Daoy (cell line): ENCODE measurements at regions not wholly inside any gene's neighbourhood (a gene's known extent, or its start where the extent isn't known, plus 50 kb on each side); places are given as distances from the start of the nearest gene placed in this dataset.
"Not testable (repeated sequence)": the region's sequence is repeated elsewhere in the genome, so short reads cannot be mapped to it uniquely, and the experiment has no call there.

Experiments
- DNase-seq: peaks from one replicate; pipeline ENCODE4 v3.0.0-alpha.2; 2015; ENCODE audit warnings: low read depth

- DNase-seq: no peak
Measured at GRCh38 chr4:14361084-14361483, 641.2 kb upstream of the CPEB2 start.

GRCh38 chr4:14362385-14362784, 639.9 kb upstream of the CPEB2 start:
- DNase-seq: no peak

GRCh38 chr4:14364953-14365536, 637.2 kb upstream of the CPEB2 start:
- no peak for DNase-seq

GRCh38 chr4:14368391-14368790, 633.9 kb upstream of the CPEB2 start:
- DNase-seq: no peak

- no peak for DNase-seq
Measured at GRCh38 chr4:14371131-14371530, 631.1 kb upstream of the CPEB2 start.

- no peak for DNase-seq
Measured at GRCh38 chr4:14375816-14376215, 626.5 kb upstream of the CPEB2 start.

GRCh38 chr4:14379183-14379582, 623.1 kb upstream of the CPEB2 start:
- no peak for DNase-seq

- DNase-seq: no peak
Measured at GRCh38 chr4:14383652-14384051, 618.6 kb upstream of the CPEB2 start.

- DNase-seq: no peak
Measured at GRCh38 chr4:14384824-14385223, 617.5 kb upstream of the CPEB2 start.

- no peak for DNase-seq
Measured at GRCh38 chr4:14386196-14386595, 616.1 kb upstream of the CPEB2 start.

GRCh38 chr4:14387647-14388046, 614.6 kb upstream of the CPEB2 start:
- DNase-seq: no peak

- DNase-seq: no peak
Measured at GRCh38 chr4:14392378-14392777, 609.9 kb upstream of the CPEB2 start.

GRCh38 chr4:14396183-14396582, 606.1 kb upstream of the CPEB2 start:
- DNase-seq: no peak

- no peak for DNase-seq
Measured at GRCh38 chr4:14399848-14400247, 602.4 kb upstream of the CPEB2 start.

GRCh38 chr4:14400307-14400706, 602.0 kb upstream of the CPEB2 start:
- DNase-seq: no peak

- DNase-seq: no peak
Measured at GRCh38 chr4:14403132-14403531, 599.1 kb upstream of the CPEB2 start.

GRCh38 chr4:14404730-14405129, 597.6 kb upstream of the CPEB2 start:
- DNase-seq: no peak

GRCh38 chr4:14410516-14410915, 591.8 kb upstream of the CPEB2 start:
- no peak for DNase-seq

- DNase-seq: no peak
Measured at GRCh38 chr4:14415146-14415545, 587.1 kb upstream of the CPEB2 start.

- no peak for DNase-seq
Measured at GRCh38 chr4:14419516-14419915, 582.8 kb upstream of the CPEB2 start.

- not testable (repeated sequence) for DNase-seq
Measured at GRCh38 chr4:14426297-14426696, 576.0 kb upstream of the CPEB2 start.

- DNase-seq: no peak
Measured at GRCh38 chr4:14428125-14428524, 574.2 kb upstream of the CPEB2 start.

GRCh38 chr4:14431155-14432134, 570.8 kb upstream of the CPEB2 start:
- no peak for DNase-seq
